ENCODE measurements at regions not wholly inside any gene's neighbourhood (a gene's known extent, or its start where the extent isn't known, plus 50 kb on each side); places are given as distances from the start of the nearest gene placed in this dataset.

GRCh38 chr13:36599641-36600040 lies 74.2 kb upstream of the SERTM1 start:
- TF ChIP-seq CTCF (IDR thresholded peaks at IDR 0.05; ENCODE audit: low read depth, low read length), result no peak
- TF ChIP-seq MYC (IDR thresholded peaks at IDR 0.05; ENCODE audit: low read depth, low read length), result no peak
